SK-N-SH (cell line): ENCODE measurements at regions not wholly inside any gene's neighbourhood (a gene's known extent, or its start where the extent isn't known, plus 50 kb on each side); places are given as distances from the start of the nearest gene placed in this dataset.

ENCODE experiments used
- CTCF ChIA-PET: fragments of 300-600, 350-600 bp; formaldehyde crosslinking; extraction: SDS; loops from one replicate; lab custom pipeline; 2021; lab: Yijun Ruan, JAX
- POLR2A ChIA-PET: fragments of 350-600 bp; sonication (Branson Sonifier 250); formaldehyde crosslinking; extraction: SDS; loops from one replicate; lab custom pipeline; 2020; ENCODE audit warnings: antibody characterized with exemption, inconsistent platforms; lab: Yijun Ruan, JAX
- DNase-seq: peaks from one replicate; pipeline ENCODE4 v3.0.0; 2012
- H2AFZ ChIP-seq: fragments of 200-600 bp; sonication (generic); 2 replicates; pipeline ENCODE4 v1.8.1; 2016; ENCODE audit warnings: antibody characterized with exemption, mild to moderate bottlenecking, low read depth
- H3F3A ChIP-seq: fragments of 200-600 bp; sonication (generic); replicated peaks from 2 replicates; pipeline ENCODE3; 2016; ENCODE audit warnings: antibody characterized with exemption, mild to moderate bottlenecking; ENCODE audit not compliant: insufficient read depth
- H3K27ac ChIP-seq, 2 experiments: fragments of 200-500 bp in 1 of 2; fragments of 200-600 bp in 1 of 2; sonication (Bioruptor generic) in 1 of 2; sonication (generic), shearing (Covaris generic) in 1 of 2; 2 replicates each; pipeline versions ENCODE4 v1.5.1 to v1.6.1; 2014 to 2016; ENCODE audit warnings: low read depth in 2 of 2, inconsistent platforms in 1 of 2, low read length in 1 of 2, mild to moderate bottlenecking in 1 of 2, mixed read lengths in 1 of 2
- H3K27me3 ChIP-seq: fragments of 200-600 bp; sonication (generic), shearing (Covaris generic); 2 replicates; pipeline ENCODE4 v1.6.1; 2016; ENCODE audit warnings: mixed run types; ENCODE audit not compliant: insufficient read depth
- H3K36me3 ChIP-seq, 2 experiments: fragments of 200-500 bp in 1 of 2; fragments of 200-600 bp in 1 of 2; sonication (Bioruptor generic) in 1 of 2; sonication (generic) in 1 of 2; replicated peaks in 1 of 2; 2 replicates each; pipeline versions ENCODE3 to v1.5.1; 2014 to 2016; ENCODE audit warnings: low read length in 1 of 2, mild to moderate bottlenecking in 1 of 2; ENCODE audit not compliant: insufficient read depth in 2 of 2, control insufficient read depth in 1 of 2
- H3K4me1 ChIP-seq, 2 experiments: fragments of 200-500 bp in 1 of 2; fragments of 200-600 bp in 1 of 2; sonication (Bioruptor generic) in 1 of 2; sonication (generic), shearing (Covaris generic) in 1 of 2; 2 replicates each; pipeline versions ENCODE4 v1.5.1 to v1.6.1; 2014 to 2016; ENCODE audit warnings: low read depth in 1 of 2, low read length in 1 of 2, mixed run types in 1 of 2; ENCODE audit not compliant: insufficient read depth in 2 of 2, control insufficient read depth in 1 of 2
- H3K4me2 ChIP-seq: fragments of 200-600 bp; sonication (generic), shearing (Covaris generic); 2 replicates; pipeline ENCODE4 v1.6.1; 2017; ENCODE audit warnings: mixed run types
- H3K4me3 ChIP-seq, 2 experiments: fragments of 200-500 bp in 1 of 2; fragments of 200-600 bp in 1 of 2; sonication (Bioruptor generic) in 1 of 2; sonication (generic), shearing (Covaris generic) in 1 of 2; 2 replicates each; pipeline versions ENCODE4 v1.5.1 to v1.8.1; 2014 to 2016; ENCODE audit warnings: low read depth in 2 of 2, inconsistent platforms in 1 of 2, low read length in 1 of 2, mild to moderate bottlenecking in 1 of 2, mixed read lengths in 1 of 2, moderate library complexity in 1 of 2
- H3K79me2 ChIP-seq: fragments of 200-600 bp; sonication (generic); 2 replicates; pipeline ENCODE4 v1.8.1; 2017; ENCODE audit warnings: mild to moderate bottlenecking; ENCODE audit not compliant: insufficient read depth
- H3K9ac ChIP-seq: fragments of 200-600 bp; sonication (generic); 2 replicates; pipeline ENCODE4 v1.6.1; 2017; ENCODE audit warnings: mixed run types
- H3K9me2 ChIP-seq: fragments of 200-600 bp; sonication (generic); 2 replicates; pipeline ENCODE4 v1.6.1; 2017; ENCODE audit warnings: mixed run types
- H3K9me3 ChIP-seq: fragments of 200-600 bp; sonication (generic); 2 replicates; pipeline ENCODE4 v1.6.1; 2017; ENCODE audit warnings: mixed run types, mild to moderate bottlenecking, moderate library complexity
- H4K20me1 ChIP-seq: fragments of 200-600 bp; sonication (generic); 2 replicates; pipeline ENCODE4 v1.6.1; 2017; ENCODE audit warnings: mild to moderate bottlenecking, mixed run types; ENCODE audit not compliant: insufficient read depth
- EP300 ChIP-seq, 2 experiments: IDR thresholded peaks; 2 replicates each; pipeline versions ENCODE4 v1.4.0 to v1.6.1; 2012; ENCODE audit warnings: borderline replicate concordance in 1 of 2, low read depth in 1 of 2, low read length in 1 of 2
- EZH2phosphoT487 ChIP-seq: fragments of 200-600 bp; sonication (generic); IDR thresholded peaks from 2 replicates; pipeline ENCODE4 v1.6.1; 2017; ENCODE audit warnings: low read depth, mixed run types, mild to moderate bottlenecking, antibody characterized with exemption, moderate library complexity, borderline replicate concordance
- FOSL2 ChIP-seq: IDR thresholded peaks from 2 replicates; pipeline ENCODE4 v1.4.0; 2012; ENCODE audit warnings: low read depth, mild to moderate bottlenecking, moderate library complexity, borderline replicate concordance
- FOXM1 ChIP-seq: IDR thresholded peaks from 2 replicates; pipeline ENCODE4 v1.4.0; 2012; ENCODE audit warnings: low read depth, mild to moderate bottlenecking
- GABPA ChIP-seq: IDR thresholded peaks from 2 replicates; pipeline ENCODE4 v1.4.0; 2012; ENCODE audit warnings: low read depth, mild to moderate bottlenecking
- GATA2 ChIP-seq: sonication (generic); formaldehyde crosslinking; IDR thresholded peaks from 2 replicates; pipeline ENCODE4 v1.5.0; 2020; ENCODE audit warnings: mild to moderate bottlenecking, missing genetic modification reagents
- JUND ChIP-seq: IDR thresholded peaks from 2 replicates; pipeline ENCODE4 v1.4.0; 2012
- MXI1 ChIP-seq: IDR thresholded peaks from 2 replicates; pipeline ENCODE4 v1.6.1; 2012; ENCODE audit warnings: mild to moderate bottlenecking, low read depth, low read length, improper control_type of control experiment
- RAD21 ChIP-seq: IDR thresholded peaks from 2 replicates; pipeline ENCODE4 v1.6.1; 2012; ENCODE audit warnings: mild to moderate bottlenecking, low read length
- SMC3 ChIP-seq: IDR thresholded peaks from 2 replicates; pipeline ENCODE4 v1.6.1; 2012; ENCODE audit warnings: low read depth, low read length, improper control_type of control experiment
- TCF12 ChIP-seq: IDR thresholded peaks from 2 replicates; pipeline ENCODE4 v1.4.0; 2012
- WGBS: methylation state at CpG from one replicate; pipeline ENCODE4 v1.1.6; 2017; ENCODE audit warnings: low lambda C conversion rate; 5-methylcytosine and 5-hydroxymethylcytosine counted together
- TF ChIP-seq, protein P1 (sequence below): IDR thresholded peaks from 2 replicates; pipeline ENCODE4; 2012
- TF ChIP-seq, protein P2 (sequence below): IDR thresholded peaks from 2 replicates; pipeline ENCODE4 v1.4.0; 2012; ENCODE audit warnings: low read depth, borderline replicate concordance
- TF ChIP-seq, protein P3 (sequence below): IDR thresholded peaks from 2 replicates; pipeline ENCODE4 v1.4.0; 2012; ENCODE audit warnings: low read depth
- TF ChIP-seq, protein P4 (sequence below): fragments of 200-600 bp; sonication (generic); IDR thresholded peaks from 2 replicates; pipeline ENCODE4 v1.6.1; 2017; ENCODE audit warnings: antibody characterized with exemption, mild to moderate bottlenecking, moderate library complexity
- TF ChIP-seq, protein P5 (sequence below): fragments of 150-350 bp; IDR thresholded peaks from 2 replicates; pipeline ENCODE4 v1.6.1; 2017; ENCODE audit warnings: antibody characterized with exemption, low read length, low read depth, borderline replicate concordance

DNA sequence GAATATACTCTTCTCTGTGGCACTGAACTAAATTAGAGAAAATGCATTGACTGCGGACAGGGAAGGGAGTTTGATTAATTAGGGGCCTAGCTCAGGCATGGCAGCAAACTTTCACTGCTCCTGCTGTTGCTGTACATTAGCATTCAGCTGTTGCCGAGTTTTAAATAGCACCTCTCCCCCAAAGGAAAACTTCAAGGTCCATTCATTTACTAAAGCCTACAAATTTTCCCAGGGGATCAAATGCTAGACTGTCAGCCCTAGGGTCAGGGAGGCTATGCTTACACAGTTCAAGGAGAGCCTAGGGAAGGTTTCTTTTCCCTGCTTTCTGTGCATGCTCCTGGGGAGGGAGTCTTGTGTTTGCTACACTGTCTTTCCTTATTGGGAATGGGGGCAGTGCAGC, 60.0 kb upstream of the GZMB start:
- no peaks in the 10 kb centered on the region for H3K79me2 ChIP-seq

DNA sequence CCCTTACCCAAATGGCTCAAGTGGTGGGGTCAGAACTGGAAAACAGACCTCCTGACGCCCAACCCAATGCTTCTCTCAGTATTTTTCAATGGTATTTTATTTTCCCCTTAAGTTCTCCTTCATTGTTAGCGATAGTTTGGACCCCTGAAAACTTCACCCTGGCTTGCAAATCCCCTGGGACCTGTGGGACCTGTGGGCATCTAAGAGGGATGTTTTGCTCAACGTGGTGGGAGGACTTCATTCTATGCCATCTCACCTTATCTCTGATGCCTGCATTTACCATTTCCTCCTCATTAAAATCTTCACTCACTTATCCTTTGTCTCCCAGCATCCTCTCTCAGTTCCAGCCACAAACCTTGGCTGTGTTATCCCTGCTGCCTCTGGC, 59.4 kb upstream of the GZMB start:
- Histone ChIP-seq H3K79me2 (no peaks in the 10 kb centered on the region), H3K4me1 (no peaks in the 10 kb centered on the region), H3K9me2 (no peaks in the 10 kb centered on the region), H3K9me3 (no peaks in the 10 kb centered on the region), H4K20me1 (no peaks in the 10 kb centered on the region), H3K27me3 (no peaks in the 10 kb centered on the region), H3F3A (no peaks in the 10 kb centered on the region), H3K9ac (no peak overlapping the region), H3K4me2 (no peak overlapping the region), H3K4me3 (no peak overlapping the region), H3K27ac (no peak overlapping the region), H2AFZ (no peak overlapping the region), H3K36me3 (no peaks in the 10 kb centered on the region)
- POLR2A ChIA-PET: no interaction called here
- TF ChIP-seq, protein P1, sequence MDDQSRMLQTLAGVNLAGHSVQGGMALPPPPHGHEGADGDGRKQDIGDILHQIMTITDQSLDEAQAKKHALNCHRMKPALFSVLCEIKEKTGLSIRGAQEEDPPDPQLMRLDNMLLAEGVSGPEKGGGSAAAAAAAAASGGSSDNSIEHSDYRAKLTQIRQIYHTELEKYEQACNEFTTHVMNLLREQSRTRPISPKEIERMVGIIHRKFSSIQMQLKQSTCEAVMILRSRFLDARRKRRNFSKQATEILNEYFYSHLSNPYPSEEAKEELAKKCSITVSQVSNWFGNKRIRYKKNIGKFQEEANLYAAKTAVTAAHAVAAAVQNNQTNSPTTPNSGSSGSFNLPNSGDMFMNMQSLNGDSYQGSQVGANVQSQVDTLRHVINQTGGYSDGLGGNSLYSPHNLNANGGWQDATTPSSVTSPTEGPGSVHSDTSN: no peak
- TF ChIP-seq GATA2 (CRISPR knock-in tag) (no peak), GABPA (no peak), SMC3 (no peak), MXI1 (no peak), FOSL2 (no peak), EP300 (IDR thresholded peaks at IDR 0.05; ENCODE audit: borderline replicate concordance in 1 of 2, low read depth in 1 of 2, low read length in 1 of 2) (no peak), TCF12 (no peak), JUND (no peak)
- TF ChIP-seq, protein P2, sequence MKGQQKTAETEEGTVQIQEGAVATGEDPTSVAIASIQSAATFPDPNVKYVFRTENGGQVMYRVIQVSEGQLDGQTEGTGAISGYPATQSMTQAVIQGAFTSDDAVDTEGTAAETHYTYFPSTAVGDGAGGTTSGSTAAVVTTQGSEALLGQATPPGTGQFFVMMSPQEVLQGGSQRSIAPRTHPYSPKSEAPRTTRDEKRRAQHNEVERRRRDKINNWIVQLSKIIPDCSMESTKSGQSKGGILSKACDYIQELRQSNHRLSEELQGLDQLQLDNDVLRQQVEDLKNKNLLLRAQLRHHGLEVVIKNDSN: no peak
- no peak for DNase-seq
- CTCF ChIA-PET: interaction anchor here (0.8 to 1.9 kb wide), 4 partner anchors 14 to 41 kb away, joined by 3 to 6 read pairs (median 6); no protein-coding TSS in a partner anchor
- WGBS: 0% methylated on average over 3 of the region's 3 CpGs

More for the DNA sequence above, 60.0 kb upstream of the GZMB start:
- TF ChIP-seq EZH2phosphoT487 (no peak), RAD21 (no peak), FOXM1 (no peak), MXI1 (no peak), GATA2 (CRISPR knock-in tag) (no peak)
- TF ChIP-seq, protein P2: no peak
- TF ChIP-seq, protein P3, sequence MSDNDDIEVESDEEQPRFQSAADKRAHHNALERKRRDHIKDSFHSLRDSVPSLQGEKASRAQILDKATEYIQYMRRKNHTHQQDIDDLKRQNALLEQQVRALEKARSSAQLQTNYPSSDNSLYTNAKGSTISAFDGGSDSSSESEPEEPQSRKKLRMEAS: no peak
- TF ChIP-seq, protein P4, sequence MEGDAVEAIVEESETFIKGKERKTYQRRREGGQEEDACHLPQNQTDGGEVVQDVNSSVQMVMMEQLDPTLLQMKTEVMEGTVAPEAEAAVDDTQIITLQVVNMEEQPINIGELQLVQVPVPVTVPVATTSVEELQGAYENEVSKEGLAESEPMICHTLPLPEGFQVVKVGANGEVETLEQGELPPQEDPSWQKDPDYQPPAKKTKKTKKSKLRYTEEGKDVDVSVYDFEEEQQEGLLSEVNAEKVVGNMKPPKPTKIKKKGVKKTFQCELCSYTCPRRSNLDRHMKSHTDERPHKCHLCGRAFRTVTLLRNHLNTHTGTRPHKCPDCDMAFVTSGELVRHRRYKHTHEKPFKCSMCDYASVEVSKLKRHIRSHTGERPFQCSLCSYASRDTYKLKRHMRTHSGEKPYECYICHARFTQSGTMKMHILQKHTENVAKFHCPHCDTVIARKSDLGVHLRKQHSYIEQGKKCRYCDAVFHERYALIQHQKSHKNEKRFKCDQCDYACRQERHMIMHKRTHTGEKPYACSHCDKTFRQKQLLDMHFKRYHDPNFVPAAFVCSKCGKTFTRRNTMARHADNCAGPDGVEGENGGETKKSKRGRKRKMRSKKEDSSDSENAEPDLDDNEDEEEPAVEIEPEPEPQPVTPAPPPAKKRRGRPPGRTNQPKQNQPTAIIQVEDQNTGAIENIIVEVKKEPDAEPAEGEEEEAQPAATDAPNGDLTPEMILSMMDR: no peak
- TF ChIP-seq, protein P5, sequence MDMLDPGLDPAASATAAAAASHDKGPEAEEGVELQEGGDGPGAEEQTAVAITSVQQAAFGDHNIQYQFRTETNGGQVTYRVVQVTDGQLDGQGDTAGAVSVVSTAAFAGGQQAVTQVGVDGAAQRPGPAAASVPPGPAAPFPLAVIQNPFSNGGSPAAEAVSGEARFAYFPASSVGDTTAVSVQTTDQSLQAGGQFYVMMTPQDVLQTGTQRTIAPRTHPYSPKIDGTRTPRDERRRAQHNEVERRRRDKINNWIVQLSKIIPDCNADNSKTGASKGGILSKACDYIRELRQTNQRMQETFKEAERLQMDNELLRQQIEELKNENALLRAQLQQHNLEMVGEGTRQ: no peak
- Histone ChIP-seq H3K9me2 (no peaks in the 10 kb centered on the region), H4K20me1 (no peaks in the 10 kb centered on the region), H3K9ac (no peak overlapping the region), H3K4me3 (no peak overlapping the region), H3K27me3 (no peaks in the 10 kb centered on the region), H3K4me1 (no peaks in the 10 kb centered on the region), H3F3A (no peaks in the 10 kb centered on the region), H3K9me3 (no peaks in the 10 kb centered on the region), H3K4me2 (no peak overlapping the region), H3K27ac (no peak overlapping the region), H3K36me3 (no peaks in the 10 kb centered on the region), H2AFZ (no peak overlapping the region)
- WGBS: 6% methylated on average over 2 of the region's 2 CpGs
- CTCF ChIA-PET: interaction anchor here (1.7 kb wide), 1 partner anchor 40 kb away, joined by 3 read pairs; no protein-coding TSS in a partner anchor
- no peak for DNase-seq
- POLR2A ChIA-PET: no interaction called here
